ENCODE measurements at regions not wholly inside any gene's neighbourhood (a gene's known extent, or its start where the extent isn't known, plus 50 kb on each side); places are given as distances from the start of the nearest gene placed in this dataset.

DNA sequence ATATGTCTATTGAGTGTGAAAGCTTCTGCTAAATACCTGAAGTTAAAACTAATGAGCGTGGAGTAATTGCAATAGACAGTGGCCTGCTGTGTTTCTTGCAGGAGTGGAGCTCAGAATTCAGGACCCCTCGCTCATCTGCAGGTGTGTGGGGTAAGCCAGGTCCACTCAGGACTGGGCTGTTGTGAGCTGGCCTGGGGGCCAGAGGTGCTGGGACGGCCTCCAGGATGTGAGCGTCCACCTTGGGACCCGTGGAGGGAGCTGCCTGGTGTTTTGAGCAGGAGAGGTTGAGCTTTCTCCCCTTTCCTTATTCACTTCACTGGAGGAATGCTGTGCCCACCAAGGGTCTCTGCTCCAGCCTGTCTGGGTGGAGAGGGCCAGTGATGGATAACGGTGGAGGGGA is 681.2 kb downstream of the BRD1 start:
- DNase-seq (ENCODE audit: low read depth, low spot score): no peak

- DNase-seq (ENCODE audit: low read depth, low spot score): no peak
Measured at GRCh38 chr22:49143812-49144211, 683.9 kb downstream of the BRD1 start.

DNA sequence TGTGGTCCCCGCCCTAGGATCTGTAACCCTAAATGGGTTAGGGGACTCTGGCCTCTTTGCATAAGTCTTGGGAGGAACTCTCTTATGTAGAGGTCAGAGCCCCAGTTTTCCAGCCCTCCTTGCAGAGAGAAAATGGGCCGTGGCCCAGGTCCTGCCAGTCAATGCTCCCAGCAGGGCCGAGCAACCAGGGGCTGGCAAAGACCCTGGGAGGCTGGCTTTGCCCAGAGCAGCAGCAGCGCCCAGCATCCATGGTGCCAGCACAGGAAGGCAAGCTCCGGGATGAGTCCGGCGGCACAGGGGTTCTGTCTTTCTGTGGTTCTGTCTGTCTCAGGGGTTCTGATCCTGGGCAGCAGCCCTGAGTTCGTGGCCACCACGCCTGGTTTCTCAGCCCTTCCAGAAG is 684.8 kb downstream of the BRD1 start:
- DNase-seq (ENCODE audit: low read depth, low spot score): no peak

DNA sequence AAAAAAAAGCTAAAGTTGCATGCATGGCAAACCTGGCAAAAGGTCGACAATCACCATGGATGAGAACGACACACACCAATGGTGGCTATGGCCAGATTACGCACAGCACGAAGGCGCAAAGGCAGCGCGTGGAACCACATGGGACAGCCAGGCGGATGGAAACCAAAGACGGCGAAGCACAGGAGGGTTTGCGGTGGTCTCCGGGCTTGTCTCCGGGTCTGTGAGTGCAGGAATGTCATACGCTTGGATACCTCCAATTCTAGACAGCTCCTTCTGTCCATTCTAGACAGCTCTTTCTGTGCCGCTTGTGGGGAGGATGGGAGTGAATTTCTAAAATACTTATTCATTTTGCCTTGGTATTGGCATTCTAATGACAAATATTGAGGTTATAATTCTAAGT is 685.4 kb downstream of the BRD1 start:
- no peak for DNase-seq (ENCODE audit: low read depth, low spot score)

- no peak for DNase-seq (ENCODE audit: low read depth, low spot score)
Measured at GRCh38 chr22:49141761-49142160, 685.9 kb downstream of the BRD1 start.

GRCh38 chr22:49140911-49141665 is 686.6 kb downstream of the BRD1 start:
- no peak for DNase-seq (ENCODE audit: low read depth, low spot score)

DNA sequence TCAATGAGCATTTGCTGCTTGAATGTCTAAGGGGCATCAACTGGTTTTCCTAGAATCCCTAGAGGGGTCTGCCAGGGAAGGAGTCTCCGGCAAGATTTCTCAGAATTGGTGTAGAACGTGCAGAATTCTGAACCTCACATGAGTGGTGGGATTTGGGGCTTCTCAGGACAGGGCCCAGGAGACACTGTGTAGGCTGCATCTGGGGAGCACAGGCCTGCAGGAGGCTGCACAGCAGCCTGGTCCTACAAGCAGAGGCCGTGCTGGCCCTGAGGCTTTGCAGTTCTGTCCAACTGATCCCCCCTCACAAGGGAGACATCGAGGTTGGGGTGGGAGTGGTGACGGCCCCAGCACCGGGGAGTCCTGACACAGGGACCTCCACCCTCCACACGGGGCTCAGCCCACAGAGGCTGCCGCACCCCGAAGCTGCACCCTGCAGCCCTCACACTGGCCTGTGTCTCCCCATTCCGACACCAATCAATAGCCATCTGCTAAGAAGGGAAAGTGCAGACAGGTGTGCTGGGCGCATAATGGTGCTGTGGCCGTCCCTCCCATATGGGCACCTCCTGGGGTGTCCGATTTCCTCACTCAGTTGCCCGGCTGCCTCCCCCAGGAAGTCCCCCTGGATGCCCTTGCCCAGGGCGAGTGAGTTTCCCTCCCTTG is 688.1 kb downstream of the BRD1 start:
- no peak for DNase-seq (ENCODE audit: low read depth, low spot score)

GRCh38 chr22:49138250-49138790 is 689.4 kb downstream of the BRD1 start:
- no peak for DNase-seq (ENCODE audit: low read depth, low spot score)

GRCh38 chr22:49137206-49137840 is 690.4 kb downstream of the BRD1 start:
- DNase-seq (ENCODE audit: low read depth, low spot score): no peak

GRCh38 chr22:49136816-49137180 is 690.9 kb downstream of the BRD1 start:
- no peak for DNase-seq (ENCODE audit: low read depth, low spot score)

DNA sequence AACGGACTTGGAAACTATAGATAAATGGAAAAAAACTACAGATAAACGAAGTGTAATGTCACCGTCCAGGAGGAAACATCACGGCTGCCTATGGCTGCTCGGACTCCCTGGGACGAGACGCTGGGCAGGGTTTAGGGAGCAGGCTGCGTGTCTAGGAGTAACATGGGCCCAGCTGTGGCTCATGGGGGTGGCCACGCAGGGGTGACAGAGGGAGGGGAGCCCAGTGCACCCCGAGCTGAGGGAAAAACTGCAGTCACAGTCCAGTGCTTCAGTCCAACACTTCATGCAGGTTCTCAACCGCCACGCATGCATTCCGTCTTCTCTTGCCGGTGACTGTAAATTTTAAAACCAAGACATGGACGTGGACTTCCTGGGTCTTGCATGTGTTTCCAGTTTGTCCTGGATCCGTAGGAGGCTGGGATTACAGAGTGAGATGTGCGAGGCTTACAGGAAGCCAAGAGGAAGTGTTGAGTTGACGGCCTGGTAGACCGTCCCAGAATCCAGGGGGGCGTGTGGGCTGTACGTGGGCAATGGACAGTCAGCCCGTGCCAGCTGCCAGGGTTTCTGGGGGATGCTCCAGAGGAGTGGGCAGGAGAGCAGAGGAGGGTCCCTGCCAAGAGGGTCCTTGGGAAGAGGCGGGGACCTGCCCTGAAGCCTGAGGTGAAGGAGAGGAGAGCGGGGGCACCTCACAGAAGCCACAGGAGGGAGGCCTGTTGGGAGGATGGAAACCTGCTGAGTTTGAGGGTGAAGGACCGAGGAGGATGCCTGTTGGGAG is 691.4 kb downstream of the BRD1 start:
- DNase-seq (ENCODE audit: low read depth, low spot score): no peak

DNA sequence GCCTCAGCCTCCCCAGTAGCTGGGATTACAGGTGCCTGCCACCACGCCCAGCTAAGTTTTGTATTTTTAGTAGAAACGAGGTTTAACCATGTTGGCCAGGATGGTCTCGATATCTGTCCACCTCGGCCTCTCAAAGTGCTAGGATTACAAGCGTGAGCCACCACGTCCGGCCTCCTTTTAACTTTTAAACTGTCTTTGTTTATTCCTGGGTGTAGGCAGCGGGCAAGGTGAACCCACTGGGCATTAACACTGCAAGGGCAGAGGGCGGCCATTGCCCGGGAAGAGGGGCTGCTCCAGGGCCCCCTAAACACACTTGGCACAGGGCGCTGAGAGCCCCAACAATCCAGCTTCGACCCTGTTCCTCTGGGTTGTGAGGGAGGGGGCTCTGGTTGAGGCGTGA is 693.6 kb downstream of the BRD1 start:
- no peak for DNase-seq (ENCODE audit: low read depth, low spot score)

DNA sequence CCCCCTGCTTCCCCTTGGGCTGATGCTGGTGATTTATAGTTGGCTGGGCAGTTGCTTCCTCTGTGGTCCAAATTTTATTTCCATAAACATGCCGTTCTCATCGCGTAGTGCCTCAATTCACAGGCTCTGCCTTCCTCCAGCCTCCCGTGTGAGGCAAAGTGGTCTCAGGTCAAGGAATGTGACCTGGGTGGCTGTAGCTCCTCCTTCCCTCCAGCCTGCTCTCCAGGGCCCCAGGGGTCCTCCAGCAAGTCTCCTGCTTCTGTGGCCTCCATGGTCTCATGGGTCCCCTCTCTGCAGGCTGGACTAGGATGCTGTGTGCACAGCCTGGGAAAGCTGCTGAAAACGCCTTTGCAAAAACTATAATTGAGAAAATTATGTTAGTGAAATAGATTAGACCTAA is 694.1 kb downstream of the BRD1 start:
- DNase-seq (ENCODE audit: low read depth, low spot score): no peak

DNA sequence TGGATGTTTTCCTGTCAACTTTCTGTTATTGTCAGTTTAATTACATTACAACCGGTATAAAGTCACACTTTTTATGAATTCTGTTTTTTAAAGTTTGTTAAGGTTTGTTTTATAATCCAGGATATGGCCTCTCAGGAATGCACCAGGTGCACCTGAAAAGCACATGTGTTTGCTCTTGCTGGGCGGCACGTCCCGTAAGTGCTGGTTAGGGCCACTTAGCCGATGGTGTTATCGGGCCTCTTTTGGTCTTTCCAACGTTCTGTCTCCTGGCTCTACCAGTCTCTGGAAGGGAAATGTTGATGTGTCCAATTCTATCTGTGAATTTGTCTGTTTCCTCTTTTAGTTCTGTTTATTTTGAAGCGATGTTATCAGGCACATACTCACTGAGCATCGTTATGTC is 695.7 kb downstream of the BRD1 start:
- DNase-seq (ENCODE audit: low read depth, low spot score): no peak

DNA sequence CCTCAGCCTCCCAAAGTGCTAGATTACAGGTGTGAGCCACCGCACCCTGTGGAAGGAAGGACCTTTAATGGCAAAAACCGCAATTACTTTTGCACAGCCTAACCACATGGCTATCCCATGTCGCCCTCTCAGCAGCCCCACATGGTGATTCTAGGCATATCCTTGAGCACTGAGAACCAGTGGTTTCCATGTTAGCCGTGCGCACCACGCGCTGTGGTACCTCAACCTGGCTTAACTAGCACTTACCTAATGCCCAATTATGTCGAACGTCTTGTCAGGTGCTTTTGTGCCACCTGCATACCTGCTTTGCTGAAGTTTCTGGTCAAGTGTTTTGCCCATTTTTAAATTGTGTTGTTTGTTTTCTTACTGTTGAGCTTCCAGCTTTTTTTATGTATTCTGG is 697.9 kb downstream of the BRD1 start:
- no peak for DNase-seq (ENCODE audit: low read depth, low spot score)

DNA sequence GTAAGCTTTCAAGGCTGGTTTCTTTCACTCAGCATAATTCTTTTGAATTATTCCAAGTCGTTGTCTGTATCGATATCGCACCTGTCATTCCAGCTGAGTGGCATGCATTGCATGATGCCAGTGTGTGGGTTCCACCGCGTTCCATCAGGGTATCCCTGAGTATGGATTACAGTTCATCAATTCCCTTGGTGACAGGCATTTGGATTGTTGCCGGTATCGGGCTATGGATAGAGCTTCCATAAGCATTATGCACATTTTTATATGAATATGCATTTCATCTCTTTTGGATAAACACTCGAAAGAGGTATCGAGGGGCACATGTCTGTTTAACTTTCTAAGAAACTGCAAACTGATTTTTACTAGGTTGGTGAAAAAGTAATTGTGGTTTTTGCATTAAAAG is 698.8 kb downstream of the BRD1 start:
- no peak for DNase-seq (ENCODE audit: low read depth, low spot score)

DNA sequence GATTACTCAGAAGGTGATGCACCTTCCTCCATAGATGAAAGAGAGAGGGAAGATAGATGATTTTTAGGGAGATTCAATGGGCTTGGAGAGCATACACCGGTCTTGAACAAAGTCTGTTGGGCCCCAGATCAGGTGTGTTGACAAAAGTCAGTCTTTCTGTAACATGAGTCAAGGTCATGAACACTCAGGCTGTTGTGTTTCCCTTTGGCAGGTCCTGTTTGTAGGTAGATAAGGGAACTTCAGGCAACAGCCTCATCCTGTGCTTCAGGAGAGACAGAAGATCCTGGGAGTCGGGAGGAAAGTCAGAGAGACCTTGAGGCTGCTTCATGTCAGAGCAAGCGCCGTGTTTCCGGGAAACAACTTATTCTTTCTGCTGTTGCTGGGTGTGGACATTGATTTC is 703.1 kb downstream of the BRD1 start:
- no peak for DNase-seq (ENCODE audit: low read depth, low spot score)

DNA sequence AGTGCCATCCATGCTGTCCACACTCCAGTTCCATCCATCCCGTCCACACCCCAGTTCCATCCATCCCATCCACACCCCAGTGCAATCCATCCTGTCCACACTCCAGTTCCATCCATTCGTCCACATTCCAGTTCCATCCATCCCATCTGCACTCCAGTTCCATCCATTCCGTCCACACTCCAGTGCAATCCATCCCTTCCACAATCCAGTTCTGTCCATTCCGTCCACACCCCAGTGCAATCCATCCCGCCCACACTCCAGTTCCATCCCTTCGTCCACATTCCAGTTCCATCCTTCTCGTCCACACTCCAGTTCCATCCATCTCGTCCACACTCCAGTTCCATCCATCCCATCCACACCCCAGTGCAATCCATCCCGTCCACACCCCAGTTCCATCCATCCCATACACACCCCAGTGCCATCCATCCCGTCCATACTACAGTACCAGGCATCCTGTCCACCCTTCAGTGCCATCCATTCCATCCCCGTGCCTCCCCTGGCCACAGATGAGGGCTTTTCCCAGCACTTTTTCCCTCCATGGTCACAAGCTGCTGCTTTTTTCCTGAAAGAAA is 704.0 kb downstream of the BRD1 start:
- DNase-seq (ENCODE audit: low read depth, low spot score): no peak

GRCh38 chr22:49119551-49119952 is 708.1 kb downstream of the BRD1 start:
- DNase-seq (ENCODE audit: low read depth, low spot score): no peak

GRCh38 chr22:49118065-49118464 is 709.6 kb downstream of the BRD1 start:
- no peak for DNase-seq (ENCODE audit: low read depth, low spot score)

- no peak for DNase-seq (ENCODE audit: low read depth, low spot score)
Measured at GRCh38 chr22:49117486-49117885, 710.2 kb downstream of the BRD1 start.
